HT-29 (cell line): ENCODE measurements at regions not wholly inside any gene's neighbourhood (a gene's known extent, or its start where the extent isn't known, plus 50 kb on each side); places are given as distances from the start of the nearest gene placed in this dataset.
A peak's percentile ranks its signal among the peaks of the same experiment; 100 is the strongest.

Experiments
- DNase-seq: peaks from one replicate; pipeline ENCODE4 v3.0.0-alpha.2; 2015; ENCODE audit warnings: low spot score

- DNase-seq: no peak
Observed at GRCh38 chr6:111986651-111987050, 67.3 kb upstream of the CCN6 start.

DNA sequence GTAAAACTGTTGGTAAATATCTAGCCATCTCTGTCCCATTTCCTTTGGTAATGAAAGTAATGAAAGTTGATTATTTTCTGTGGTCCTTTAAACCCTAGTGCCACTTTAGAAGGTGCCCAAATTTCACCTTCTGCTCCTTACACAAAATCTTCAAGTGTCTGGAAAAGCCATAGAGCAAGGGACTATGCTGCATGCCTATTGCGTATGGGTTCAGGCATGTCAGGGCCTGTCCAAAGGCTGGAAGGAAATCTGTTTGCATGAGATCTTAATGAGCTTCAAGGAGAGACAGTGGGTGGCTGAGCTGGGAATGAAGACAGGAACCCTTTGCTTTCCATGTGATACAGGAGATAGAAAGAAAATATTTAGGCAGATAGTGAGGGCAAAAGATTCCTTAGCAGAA is 66.6 kb upstream of the CCN6 start:
- DNase-seq: no peak

- DNase-seq: no peak
Observed at GRCh38 chr6:111988926-111989325, 65.0 kb upstream of the CCN6 start.

DNA sequence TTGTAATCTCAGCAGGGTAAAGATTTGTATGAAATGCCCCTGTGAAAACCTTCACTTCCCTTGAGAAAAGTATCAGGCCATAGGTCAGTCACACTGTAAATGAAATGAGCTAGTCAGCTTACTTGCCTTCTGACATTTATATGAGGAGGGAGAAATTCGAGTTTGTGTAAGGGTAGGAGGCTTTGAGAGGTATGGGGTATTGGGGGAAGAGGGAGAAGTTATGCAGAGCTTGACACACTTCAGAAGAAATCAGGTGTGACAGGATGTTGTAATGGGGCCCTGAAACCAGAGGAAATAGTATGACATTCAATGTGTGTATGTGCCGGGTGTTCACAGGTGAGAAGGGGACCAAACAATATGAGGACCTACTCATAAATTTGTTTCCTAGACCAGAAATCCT is 64.2 kb upstream of the CCN6 start:
- no peak for DNase-seq

DNA sequence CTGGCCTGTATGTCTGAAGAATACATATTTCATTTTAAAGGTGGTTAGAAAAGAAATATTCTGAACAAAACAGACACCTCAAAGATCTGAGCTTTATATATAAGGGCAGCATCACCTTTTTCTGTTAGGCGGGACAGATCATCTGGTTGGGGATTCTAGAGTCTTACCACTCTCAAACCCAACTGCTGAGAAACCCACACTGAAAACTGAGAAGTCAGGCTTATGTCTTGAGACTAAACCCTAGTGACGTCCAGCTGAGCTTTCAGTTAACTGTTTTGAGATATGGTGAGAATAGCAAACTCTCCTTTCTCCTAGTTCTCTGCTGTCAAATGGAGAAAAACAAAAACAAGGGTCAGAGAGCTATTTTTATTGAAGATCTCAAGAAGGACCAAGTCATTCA is 63.7 kb upstream of the CCN6 start:
- no peak for DNase-seq

DNA sequence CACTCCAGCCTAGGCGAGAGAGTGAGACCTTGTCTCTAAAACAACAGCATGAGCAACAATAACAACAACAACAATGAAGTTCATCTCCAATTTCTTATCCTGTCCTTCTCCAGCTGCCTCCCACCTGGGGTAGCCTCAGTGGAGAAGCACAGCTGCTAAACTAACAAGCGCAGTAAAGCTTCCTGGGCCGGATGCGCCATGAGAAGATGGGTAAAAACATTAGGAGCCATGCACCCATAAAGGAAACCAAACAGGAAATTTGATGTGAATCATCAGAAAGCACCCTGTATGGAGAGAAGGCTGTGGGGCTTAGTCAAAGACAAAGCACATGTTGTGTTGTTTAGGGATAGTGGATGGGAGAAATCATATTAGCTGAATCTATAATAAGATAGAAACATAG is 61.1 kb upstream of the CCN6 start:
- no peak for DNase-seq

DNA sequence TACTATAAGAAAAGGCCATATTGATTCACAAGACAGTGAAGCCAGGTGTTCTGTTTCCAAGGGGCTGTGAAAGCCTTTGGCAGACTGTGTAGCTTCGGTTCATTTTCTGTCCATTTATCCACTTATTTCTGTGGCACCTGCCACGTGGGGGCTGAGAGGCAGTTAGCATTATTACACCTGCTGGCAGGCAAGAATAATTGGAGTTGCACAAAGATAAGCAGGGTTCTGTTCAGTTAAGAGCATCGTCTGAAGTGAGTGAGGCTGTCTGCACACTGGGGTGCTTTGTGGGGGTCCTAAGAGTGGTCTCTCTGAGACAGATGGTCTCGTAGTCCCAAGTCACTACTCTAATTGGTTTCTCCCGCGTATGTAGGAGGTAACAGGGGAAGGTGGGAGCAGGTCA is 60.6 kb upstream of the CCN6 start:
- no peak for DNase-seq

GRCh38 chr6:111994791-111995190 is 59.1 kb upstream of the CCN6 start:
- DNase-seq: no peak

DNA sequence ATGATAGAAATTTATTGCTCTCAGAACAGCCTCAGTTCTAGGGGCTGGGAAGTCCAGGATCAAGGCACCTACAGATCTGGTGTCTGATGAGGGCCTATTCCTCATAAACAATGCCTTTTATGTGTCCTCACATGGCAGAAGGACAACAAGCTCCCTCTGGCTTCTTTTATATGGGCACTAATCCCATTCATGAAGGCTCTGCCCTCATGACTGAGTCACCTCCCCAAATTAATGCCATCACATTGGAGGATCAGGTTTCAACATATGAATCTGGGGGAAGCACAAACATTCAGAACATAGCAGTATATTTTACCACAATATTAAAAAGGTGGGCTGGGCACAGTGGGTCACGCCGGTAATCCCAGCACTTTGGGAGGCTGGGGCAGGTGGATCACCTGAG is 58.5 kb upstream of the CCN6 start:
- DNase-seq: no peak

DNA sequence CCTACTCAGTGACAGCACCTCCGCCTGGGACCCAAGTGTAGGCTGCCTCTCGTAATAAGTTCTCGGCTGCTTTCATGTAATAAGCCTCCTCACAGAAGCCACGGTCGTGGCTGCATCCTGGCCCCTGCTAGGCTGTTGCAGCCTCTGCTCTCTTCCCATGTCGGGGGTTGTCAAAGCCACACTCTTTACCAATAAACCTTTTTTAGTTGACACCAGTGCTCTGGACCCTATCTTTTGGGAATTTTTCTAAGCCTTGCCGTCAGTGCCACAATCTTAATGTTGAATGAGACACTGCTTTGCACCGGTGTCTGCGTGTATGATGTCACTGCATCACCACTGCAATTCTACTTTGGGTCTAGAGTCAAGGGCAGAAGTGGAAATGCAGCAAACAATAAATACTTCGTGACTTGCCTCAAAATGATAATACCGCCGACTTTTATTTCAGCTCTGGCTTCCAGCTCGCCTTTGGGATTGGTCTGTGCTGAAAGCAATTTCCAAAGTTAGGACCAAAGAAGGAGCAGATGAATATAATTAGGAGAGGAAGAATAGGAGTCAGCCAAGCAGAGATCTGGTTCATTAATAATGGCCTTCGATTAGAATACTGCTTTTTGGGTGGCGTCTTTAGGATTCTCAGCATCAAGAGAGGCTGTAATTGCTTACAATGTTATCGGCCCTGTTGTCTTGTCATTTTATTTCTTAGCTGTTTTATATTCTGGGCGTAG is 57.6 kb upstream of the CCN6 start:
- no peak for DNase-seq

GRCh38 chr6:111997078-111997852 is 56.6 kb upstream of the CCN6 start:
- DNase-seq: peak; percentile 76

- no peak for DNase-seq
Observed at GRCh38 chr6:111997853-111998208, 56.1 kb upstream of the CCN6 start.

- DNase-seq: no peak
Observed at GRCh38 chr6:112002307-112002706, 51.6 kb upstream of the CCN6 start.
